HEK293 (cell line): ENCODE measurements at regions not wholly inside any gene's neighbourhood (a gene's known extent, or its start where the extent isn't known, plus 50 kb on each side); places are given as distances from the start of the nearest gene placed in this dataset.

Experiments
- ZNF571 ChIP-seq: fragments of 450-650 bp; formaldehyde crosslinking; IDR thresholded peaks from 2 replicates; pipeline ENCODE4 v1.5.0; 2017; ENCODE audit warnings: missing biosample characterization, missing genetic modification characterization
- TF ChIP-seq, protein P1 (sequence below): fragments of 450-650 bp; formaldehyde crosslinking; IDR thresholded peaks from 2 replicates; pipeline ENCODE4 v1.5.1; 2016; ENCODE audit warnings: missing biosample characterization, missing genetic modification characterization

DNA sequence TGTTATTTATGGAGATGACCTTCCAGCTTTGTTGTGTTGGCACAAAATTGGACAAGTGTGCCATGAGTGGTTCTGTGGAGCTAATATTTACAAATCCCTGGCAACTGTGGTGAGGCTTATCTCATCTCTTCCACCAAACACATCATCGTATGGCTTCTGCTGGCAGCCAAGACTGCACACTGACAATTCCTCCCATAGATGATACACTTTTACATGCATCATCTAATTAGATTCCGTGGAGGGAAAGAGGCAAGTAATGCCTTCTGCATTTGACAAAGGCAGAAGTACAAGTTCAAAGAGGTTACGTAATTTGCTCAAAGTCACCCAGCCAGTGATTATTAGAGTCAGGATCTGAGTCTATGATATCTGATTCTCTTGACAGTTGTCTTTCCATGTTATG lies 62.7 kb upstream of the KIRREL3 start:
- TF ChIP-seq ZNF571 (tag by site-specific recombination) = no peak
- TF ChIP-seq, protein P1, sequence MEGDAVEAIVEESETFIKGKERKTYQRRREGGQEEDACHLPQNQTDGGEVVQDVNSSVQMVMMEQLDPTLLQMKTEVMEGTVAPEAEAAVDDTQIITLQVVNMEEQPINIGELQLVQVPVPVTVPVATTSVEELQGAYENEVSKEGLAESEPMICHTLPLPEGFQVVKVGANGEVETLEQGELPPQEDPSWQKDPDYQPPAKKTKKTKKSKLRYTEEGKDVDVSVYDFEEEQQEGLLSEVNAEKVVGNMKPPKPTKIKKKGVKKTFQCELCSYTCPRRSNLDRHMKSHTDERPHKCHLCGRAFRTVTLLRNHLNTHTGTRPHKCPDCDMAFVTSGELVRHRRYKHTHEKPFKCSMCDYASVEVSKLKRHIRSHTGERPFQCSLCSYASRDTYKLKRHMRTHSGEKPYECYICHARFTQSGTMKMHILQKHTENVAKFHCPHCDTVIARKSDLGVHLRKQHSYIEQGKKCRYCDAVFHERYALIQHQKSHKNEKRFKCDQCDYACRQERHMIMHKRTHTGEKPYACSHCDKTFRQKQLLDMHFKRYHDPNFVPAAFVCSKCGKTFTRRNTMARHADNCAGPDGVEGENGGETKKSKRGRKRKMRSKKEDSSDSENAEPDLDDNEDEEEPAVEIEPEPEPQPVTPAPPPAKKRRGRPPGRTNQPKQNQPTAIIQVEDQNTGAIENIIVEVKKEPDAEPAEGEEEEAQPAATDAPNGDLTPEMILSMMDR = no peak
